Fibroblast of mammary gland (primary cell): ENCODE measurements at regions not wholly inside any gene's neighbourhood (a gene's known extent, or its start where the extent isn't known, plus 50 kb on each side); places are given as distances from the start of the nearest gene placed in this dataset.

Experiments used
- DNase-seq: peaks from one replicate; pipeline ENCODE4 v3.0.0-alpha.2; 2010; ENCODE audit warnings: low read depth
- H3K4me3 ChIP-seq: 2 replicates; pipeline ENCODE4 v1.5.1; 2011; ENCODE audit warnings: low read depth, mild to moderate bottlenecking, low read length, moderate library complexity; ENCODE audit not compliant: control insufficient read depth
- TF ChIP-seq, protein P1 (sequence below): conservative IDR thresholded peaks from 2 replicates; pipeline ENCODE4 v1.5.1; 2011; ENCODE audit warnings: low read depth, low read length, inconsistent platforms; ENCODE audit not compliant: control insufficient read depth, insufficient read depth

DNA sequence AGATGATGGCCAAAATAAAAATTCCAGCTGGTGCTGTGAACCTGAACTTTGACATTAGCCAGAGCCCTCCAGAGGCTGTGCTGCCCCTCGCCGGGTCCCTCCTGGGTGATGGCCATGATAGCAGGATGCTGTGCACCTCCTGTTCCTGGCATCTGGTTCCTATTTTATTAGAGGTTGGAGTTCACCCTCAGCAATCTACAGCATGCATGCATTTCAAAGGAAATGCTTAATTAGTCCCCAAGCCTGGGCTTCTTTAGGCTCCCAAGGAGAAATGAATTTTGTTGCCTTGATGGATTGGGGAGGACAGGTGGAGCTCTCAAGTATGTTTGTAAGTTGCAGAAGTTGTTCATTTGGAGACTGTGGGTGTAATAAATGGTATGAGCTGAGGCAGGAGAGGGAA lies 166.9 kb downstream of the GLI2 start:
- TF ChIP-seq, protein P1, sequence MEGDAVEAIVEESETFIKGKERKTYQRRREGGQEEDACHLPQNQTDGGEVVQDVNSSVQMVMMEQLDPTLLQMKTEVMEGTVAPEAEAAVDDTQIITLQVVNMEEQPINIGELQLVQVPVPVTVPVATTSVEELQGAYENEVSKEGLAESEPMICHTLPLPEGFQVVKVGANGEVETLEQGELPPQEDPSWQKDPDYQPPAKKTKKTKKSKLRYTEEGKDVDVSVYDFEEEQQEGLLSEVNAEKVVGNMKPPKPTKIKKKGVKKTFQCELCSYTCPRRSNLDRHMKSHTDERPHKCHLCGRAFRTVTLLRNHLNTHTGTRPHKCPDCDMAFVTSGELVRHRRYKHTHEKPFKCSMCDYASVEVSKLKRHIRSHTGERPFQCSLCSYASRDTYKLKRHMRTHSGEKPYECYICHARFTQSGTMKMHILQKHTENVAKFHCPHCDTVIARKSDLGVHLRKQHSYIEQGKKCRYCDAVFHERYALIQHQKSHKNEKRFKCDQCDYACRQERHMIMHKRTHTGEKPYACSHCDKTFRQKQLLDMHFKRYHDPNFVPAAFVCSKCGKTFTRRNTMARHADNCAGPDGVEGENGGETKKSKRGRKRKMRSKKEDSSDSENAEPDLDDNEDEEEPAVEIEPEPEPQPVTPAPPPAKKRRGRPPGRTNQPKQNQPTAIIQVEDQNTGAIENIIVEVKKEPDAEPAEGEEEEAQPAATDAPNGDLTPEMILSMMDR = no peak
- DNase-seq = no peak
- H3K4me3 ChIP-seq = no peak overlapping the region

DNA sequence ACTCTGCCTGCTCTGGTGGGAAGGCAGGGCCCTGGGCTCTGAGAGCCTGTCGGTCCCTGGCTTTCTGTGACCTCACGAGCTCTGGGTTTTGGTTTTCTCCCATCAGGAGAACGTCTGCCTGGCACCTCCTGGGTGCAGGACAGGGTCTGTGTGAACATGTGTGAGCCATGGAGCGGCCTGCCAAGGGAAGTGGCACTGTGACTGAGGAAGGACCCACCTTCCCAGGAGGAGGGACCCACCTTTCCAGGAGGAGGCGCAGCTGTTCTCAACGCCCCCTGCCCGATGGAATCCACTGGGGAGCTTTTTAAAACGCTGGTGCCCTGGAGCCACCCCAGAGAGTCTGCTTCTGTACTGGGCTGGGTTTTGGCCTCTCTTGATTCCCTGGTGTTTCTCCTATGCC lies 168.7 kb downstream of the GLI2 start:
- no peak overlapping the region for H3K4me3 ChIP-seq
- DNase-seq = no peak
- TF ChIP-seq, protein P1 = no peak

DNA sequence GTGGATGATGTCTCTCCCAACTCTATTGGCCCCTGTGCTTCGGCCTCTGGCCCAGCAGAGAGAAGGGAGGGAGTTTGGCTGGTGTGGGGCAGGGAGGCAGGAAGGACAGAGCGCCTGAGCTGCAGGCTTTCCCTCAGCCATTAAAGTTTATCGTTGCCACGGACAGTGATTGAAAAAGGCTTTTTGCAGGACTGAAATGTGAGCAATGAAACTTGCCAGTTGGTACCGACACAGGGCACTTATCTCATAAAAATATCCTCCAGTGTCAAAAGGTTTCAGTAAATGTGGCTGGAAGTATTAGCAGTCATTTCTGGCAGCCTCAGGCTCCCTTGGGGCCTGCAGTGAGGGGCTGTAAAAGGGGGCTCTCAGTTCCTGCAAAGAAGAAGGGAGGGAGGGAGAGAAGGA lies 169.2 kb downstream of the GLI2 start:
- TF ChIP-seq, protein P1 = no peak
- DNase-seq = no peak
- no peak overlapping the region for H3K4me3 ChIP-seq

DNA sequence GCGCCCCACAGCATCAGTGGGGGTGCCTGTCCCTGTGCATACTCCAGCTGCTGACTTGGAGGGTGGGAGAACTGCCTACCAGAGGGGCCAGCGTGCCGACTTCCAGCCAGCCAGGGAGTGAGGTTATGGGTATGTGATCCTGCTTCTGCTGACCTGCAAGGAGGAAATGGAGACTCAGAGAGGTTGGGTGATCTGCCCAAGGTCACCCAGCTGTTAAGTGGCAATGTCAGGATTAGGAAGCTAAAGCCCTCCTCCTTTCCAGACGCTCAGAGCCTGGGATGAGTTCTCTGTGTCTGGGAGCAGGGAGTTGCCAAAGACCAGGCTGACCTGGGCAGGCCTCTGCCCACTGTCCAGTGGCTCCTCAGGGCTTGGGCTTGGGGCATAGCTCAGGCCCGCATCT lies 169.6 kb downstream of the GLI2 start:
- DNase-seq = no peak
- no peak overlapping the region for H3K4me3 ChIP-seq
- TF ChIP-seq, protein P1 = no peak

DNA sequence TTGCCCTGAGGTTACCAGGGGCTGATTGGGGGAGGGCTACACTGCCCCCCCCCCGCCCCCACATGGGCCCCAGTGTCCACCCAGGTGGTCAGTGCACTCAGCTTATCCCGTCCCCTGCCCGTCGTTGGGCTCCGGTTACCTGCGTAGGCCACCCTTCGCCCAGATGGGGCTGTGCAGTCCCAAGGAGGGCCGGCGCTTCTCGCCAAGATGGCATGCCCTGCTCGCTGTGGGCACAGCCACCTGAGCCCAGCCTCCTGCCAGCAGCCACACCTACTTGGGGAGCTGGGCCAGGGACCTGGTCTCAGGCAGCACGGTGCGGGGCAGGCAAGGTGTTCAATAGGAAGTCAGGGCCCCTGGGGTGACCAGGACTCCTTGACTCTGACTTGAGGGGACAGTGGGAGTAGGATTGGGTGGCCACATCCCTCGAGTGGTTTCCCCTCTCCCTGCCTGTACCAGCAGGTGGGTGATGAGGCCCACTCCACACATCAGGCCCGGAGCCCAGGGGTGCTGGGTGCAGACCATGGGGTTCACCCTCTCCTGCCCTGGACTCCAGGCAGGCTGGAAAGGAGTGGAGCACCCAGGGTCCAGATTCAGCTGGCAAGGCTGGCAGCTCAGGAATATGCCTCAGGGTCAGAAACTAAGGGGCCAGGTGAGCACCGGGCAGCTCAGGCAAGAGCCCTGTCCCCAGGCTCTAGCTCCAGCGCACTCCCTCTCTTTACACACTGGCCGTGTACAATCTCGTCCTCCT lies 170.3 kb downstream of the GLI2 start:
- TF ChIP-seq, protein P1 = no peak
- no peak overlapping the region for H3K4me3 ChIP-seq
- no peak for DNase-seq

DNA sequence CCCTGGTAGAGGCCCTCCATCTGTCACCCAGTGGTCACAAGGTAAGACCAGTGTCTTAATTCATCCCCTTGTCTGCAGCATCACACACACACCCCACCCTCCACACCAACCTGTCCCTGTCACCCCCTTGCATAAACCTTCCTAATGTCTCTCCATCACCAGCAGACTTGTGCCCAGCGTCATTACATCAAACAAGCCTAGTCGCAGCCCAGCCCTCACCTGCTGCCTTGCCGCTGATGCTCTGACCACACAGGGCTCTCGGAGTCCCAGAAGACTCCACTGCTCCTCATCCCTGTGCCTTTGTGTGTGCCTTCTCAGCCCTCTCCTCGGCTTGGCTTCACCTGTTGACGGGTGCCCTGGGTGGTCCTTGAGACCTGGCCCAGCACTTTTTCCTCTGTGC lies 171.2 kb downstream of the GLI2 start:
- no peak for DNase-seq
- TF ChIP-seq, protein P1 = no peak
- H3K4me3 ChIP-seq = no peak overlapping the region
